ENCODE measurements at regions not wholly inside any gene's neighbourhood (a gene's known extent, or its start where the extent isn't known, plus 50 kb on each side); places are given as distances from the start of the nearest gene placed in this dataset.

- DNase-seq, result no peak
Observed at GRCh38 chr2:9773903-9774239, 69.4 kb upstream of the TAF1B start.

- DNase-seq, result no peak
Observed at GRCh38 chr2:9774266-9774665, 69.0 kb upstream of the TAF1B start.

GRCh38 chr2:9775351-9775750 lies 67.9 kb upstream of the TAF1B start:
- no peak for DNase-seq

GRCh38 chr2:9775999-9776712 lies 67.1 kb upstream of the TAF1B start:
- no peak for DNase-seq

- no peak for DNase-seq
Observed at GRCh38 chr2:9777081-9777480, 66.2 kb upstream of the TAF1B start.

- no peak for DNase-seq
Observed at GRCh38 chr2:9778012-9778411, 65.3 kb upstream of the TAF1B start.

GRCh38 chr2:9778471-9779316 lies 64.6 kb upstream of the TAF1B start:
- no peak for DNase-seq

GRCh38 chr2:9779596-9780264 lies 63.5 kb upstream of the TAF1B start:
- no peak for DNase-seq

- no peak for DNase-seq
Observed at GRCh38 chr2:9780368-9781130, 62.7 kb upstream of the TAF1B start.

- no peak for DNase-seq
Observed at GRCh38 chr2:9781252-9781651, 62.0 kb upstream of the TAF1B start.

- DNase-seq, result no peak
Observed at GRCh38 chr2:9782197-9782719, 61.0 kb upstream of the TAF1B start.

- no peak for DNase-seq
Observed at GRCh38 chr2:9789371-9789770, 53.9 kb upstream of the TAF1B start.

GRCh38 chr2:9790702-9791225 lies 52.5 kb upstream of the TAF1B start:
- no peak for DNase-seq

- no peak for DNase-seq
Observed at GRCh38 chr2:9791711-9792110, 51.6 kb upstream of the TAF1B start.

- no peak for DNase-seq
Observed at GRCh38 chr2:9793156-9793917, 49.9 kb upstream of the TAF1B start.
